CD4-positive, alpha-beta memory T cell (primary cell): ENCODE measurements at regions not wholly inside any gene's neighbourhood (a gene's known extent, or its start where the extent isn't known, plus 50 kb on each side); places are given as distances from the start of the nearest gene placed in this dataset.

Experiments
- CTCF ChIA-PET: fragments of 350-600 bp; sonication (Branson Sonifier 250); formaldehyde crosslinking; loops from one replicate; lab custom pipeline; 2021; ENCODE audit warnings: inconsistent platforms; ENCODE audit not compliant: partially characterized antibody; lab: Charles Lee
- POLR2A ChIA-PET: fragments of 350-600 bp; sonication (Branson Sonifier 250); formaldehyde crosslinking; loops from one replicate; lab custom pipeline; 2021; ENCODE audit not compliant: partially characterized antibody; lab: Charles Lee
- DNase-seq, 5 donors: peaks; one replicate each; pipeline versions ENCODE4 v3.0.0 to v3.0.0-alpha.2; 2020 to 2022; ENCODE audit warnings: mixed read lengths in 1 of 5
- H3K27ac ChIP-seq: one replicate; pipeline ENCODE4 v1.7.0; 2013; ENCODE audit warnings: low read depth, low read length
- H3K27me3 ChIP-seq: 2 replicates; pipeline ENCODE4 v1.7.0; 2013; ENCODE audit warnings: mild to moderate bottlenecking, low read length, moderate library complexity; ENCODE audit not compliant: insufficient read depth
- H3K36me3 ChIP-seq: 2 replicates; pipeline ENCODE4 v1.7.0; 2013; ENCODE audit warnings: mild to moderate bottlenecking, low read length, moderate library complexity; ENCODE audit not compliant: insufficient read depth
- H3K4me1 ChIP-seq: 2 replicates; pipeline ENCODE4 v1.7.0; 2013; ENCODE audit warnings: mild to moderate bottlenecking, low read length, moderate library complexity; ENCODE audit not compliant: insufficient read depth
- H3K4me3 ChIP-seq, 2 donors: one replicate each; pipeline ENCODE4 v1.7.0; 2013; ENCODE audit warnings: low read length in 2 of 2, mild to moderate bottlenecking in 1 of 2
- H3K9me3 ChIP-seq, 2 donors: one replicate each; pipeline ENCODE4 v1.7.0; 2013; ENCODE audit warnings: low read length in 2 of 2, control low read depth in 1 of 2; ENCODE audit not compliant: control insufficient read depth in 1 of 2
- H3K27ac Mint-ChIP-seq, 7 donors: one replicate each; pipeline ENCODE4 v1.8.0; 2020 to 2021; ENCODE audit warnings: mixed read lengths in 7 of 7, mild to moderate bottlenecking in 6 of 7, inconsistent platforms in 3 of 7, moderate library complexity in 3 of 7
- H3K27me3 Mint-ChIP-seq, 2 donors: one replicate each; pipeline ENCODE4 v1.8.0; 2020 to 2021; ENCODE audit warnings: mixed read lengths in 2 of 2
- H3K36me3 Mint-ChIP-seq, 2 donors: one replicate each; pipeline ENCODE4 v1.8.0; 2020 to 2021; ENCODE audit warnings: mixed read lengths in 2 of 2, inconsistent platforms in 1 of 2, mild to moderate bottlenecking in 1 of 2
- H3K4me1 Mint-ChIP-seq, 4 donors: one replicate each; pipeline ENCODE4 v1.8.0; 2020 to 2021; ENCODE audit warnings: mixed read lengths in 4 of 4, mild to moderate bottlenecking in 1 of 4
- H3K4me3 Mint-ChIP-seq, 8 donors: one replicate each; pipeline ENCODE4 v1.8.0; 2020 to 2021; ENCODE audit warnings: mixed read lengths in 8 of 8, mild to moderate bottlenecking in 7 of 8, moderate library complexity in 6 of 8, inconsistent platforms in 3 of 8
- H3K9me3 Mint-ChIP-seq, 8 donors: one replicate each; pipeline ENCODE4 v1.8.0; 2020 to 2021; ENCODE audit warnings: mixed read lengths in 8 of 8, mild to moderate bottlenecking in 5 of 8, inconsistent platforms in 3 of 8, moderate library complexity in 1 of 8
- intact Hi-C: fragments of 100-400 bp; cut with micrococcal nuclease; formaldehyde crosslinking; loops from one replicate; pipeline ENCODE4 v1.15.1; 2023

GRCh38 chr1:55309053-55309452, 93.9 kb upstream of the USP24 start:
- no peaks in the 10 kb centered on the region for H3K27me3 ChIP-seq
- no peaks in the 10 kb centered on the region for H3K36me3 Mint-ChIP-seq
- no peaks in the 10 kb centered on the region for H3K4me1 ChIP-seq
- H3K4me1 Mint-ChIP-seq, result no peaks in the 10 kb centered on the region
- H3K27ac ChIP-seq, result no peak overlapping the region
- POLR2A ChIA-PET, result no interaction called here
- DNase-seq, result no peak
- no peak overlapping the region for H3K27ac Mint-ChIP-seq
- no peaks in the 10 kb centered on the region for H3K36me3 ChIP-seq
- intact Hi-C loops, result no loop called here
- no peak overlapping the region for H3K4me3 Mint-ChIP-seq
- CTCF ChIA-PET, result no interaction called here
- no peaks in the 10 kb centered on the region for H3K9me3 Mint-ChIP-seq
- no peaks in the 10 kb centered on the region for H3K9me3 ChIP-seq
- no peak overlapping the region for H3K4me3 ChIP-seq
- peaks cover 1 to 16% of the 10 kb centered on the region in 2 donors for H3K27me3 Mint-ChIP-seq

- no peaks in the 10 kb centered on the region for H3K9me3 Mint-ChIP-seq
- H3K9me3 ChIP-seq, result no peaks in the 10 kb centered on the region
- ChIA-PET CTCF (no interaction called here), POLR2A (no interaction called here)
- H3K4me3 Mint-ChIP-seq, result no peak overlapping the region
- no peaks in the 10 kb centered on the region for H3K27me3 ChIP-seq
- no peak overlapping the region for H3K4me3 ChIP-seq
- H3K27me3 Mint-ChIP-seq, result peaks cover 1 to 16% of the 10 kb centered on the region in 2 donors
- no peak overlapping the region for H3K27ac Mint-ChIP-seq
- H3K4me1 Mint-ChIP-seq, result no peaks in the 10 kb centered on the region
- no peak overlapping the region for H3K27ac ChIP-seq
- H3K36me3 ChIP-seq, result no peaks in the 10 kb centered on the region
- H3K4me1 ChIP-seq, result no peaks in the 10 kb centered on the region
- DNase-seq, result no peak
- intact Hi-C loops, result no loop called here
- no peaks in the 10 kb centered on the region for H3K36me3 Mint-ChIP-seq
Measured at GRCh38 chr1:55305735-55306134, 90.6 kb upstream of the USP24 start.

GRCh38 chr1:55304229-55304740, 89.1 kb upstream of the USP24 start:
- ChIA-PET CTCF (no interaction called here), POLR2A (no interaction called here)
- H3K4me3 ChIP-seq, result no peak overlapping the region
- H3K36me3 ChIP-seq, result no peaks in the 10 kb centered on the region
- DNase-seq, result no peak
- Mint-ChIP-seq H3K27me3 (peaks cover 1 to 17% of the 10 kb centered on the region in 2 donors), H3K4me3 (no peak overlapping the region), H3K4me1 (no peaks in the 10 kb centered on the region), H3K27ac (no peak overlapping the region), H3K36me3 (no peaks in the 10 kb centered on the region), H3K9me3 (no peaks in the 10 kb centered on the region)
- H3K9me3 ChIP-seq, result no peaks in the 10 kb centered on the region
- no peaks in the 10 kb centered on the region for H3K4me1 ChIP-seq
- no peaks in the 10 kb centered on the region for H3K27me3 ChIP-seq
- intact Hi-C loops, result no loop called here
- H3K27ac ChIP-seq, result no peak overlapping the region

- no peaks in the 10 kb centered on the region for H3K36me3 ChIP-seq
- H3K9me3 ChIP-seq, result no peaks in the 10 kb centered on the region
- no peak overlapping the region for H3K27ac Mint-ChIP-seq
- no peak overlapping the region for H3K4me3 Mint-ChIP-seq
- DNase-seq, result no peak
- no peak overlapping the region for H3K27ac ChIP-seq
- ChIA-PET CTCF (no interaction called here), POLR2A (no interaction called here)
- no peaks in the 10 kb centered on the region for H3K27me3 ChIP-seq
- intact Hi-C loops, result no loop called here
- H3K4me1 ChIP-seq, result no peaks in the 10 kb centered on the region
- H3K4me3 ChIP-seq, result no peak overlapping the region
- H3K4me1 Mint-ChIP-seq, result no peaks in the 10 kb centered on the region
- peaks cover 0 to 17% of the 10 kb centered on the region in 2 donors for H3K27me3 Mint-ChIP-seq
- H3K36me3 Mint-ChIP-seq, result no peaks in the 10 kb centered on the region
- H3K9me3 Mint-ChIP-seq, result peaks cover 0 to 3% (median 0%) of the 10 kb centered on the region in 8 donors
Measured at GRCh38 chr1:55302972-55303371, 87.8 kb upstream of the USP24 start.

GRCh38 chr1:55301912-55302311, 86.7 kb upstream of the USP24 start:
- no peaks in the 10 kb centered on the region for H3K4me1 Mint-ChIP-seq
- no peak for DNase-seq
- POLR2A ChIA-PET, result no interaction called here
- H3K9me3 ChIP-seq, result no peaks in the 10 kb centered on the region
- peaks cover 0 to 13% of the 10 kb centered on the region in 2 donors for H3K27me3 Mint-ChIP-seq
- H3K36me3 Mint-ChIP-seq, result no peaks in the 10 kb centered on the region
- H3K4me3 Mint-ChIP-seq, result no peak overlapping the region
- no peak overlapping the region for H3K27ac Mint-ChIP-seq
- no peaks in the 10 kb centered on the region for H3K36me3 ChIP-seq
- no peak overlapping the region for H3K4me3 ChIP-seq
- no peaks in the 10 kb centered on the region for H3K27me3 ChIP-seq
- no peaks in the 10 kb centered on the region for H3K4me1 ChIP-seq
- intact Hi-C loops, result no loop called here
- H3K27ac ChIP-seq, result no peak overlapping the region
- H3K9me3 Mint-ChIP-seq, result peaks cover 0 to 3% (median 0%) of the 10 kb centered on the region in 8 donors
- CTCF ChIA-PET, result no interaction called here

- Mint-ChIP-seq H3K4me3 (no peak overlapping the region), H3K9me3 (peaks cover 0 to 4% (median 1%) of the 10 kb centered on the region in 8 donors), H3K36me3 (no peaks in the 10 kb centered on the region), H3K27me3 (peaks cover 0 to 13% of the 10 kb centered on the region in 2 donors), H3K27ac (no peak overlapping the region), H3K4me1 (no peaks in the 10 kb centered on the region)
- CTCF ChIA-PET, result no interaction called here
- DNase-seq, result no peak
- Histone ChIP-seq H3K4me3 (no peak overlapping the region), H3K36me3 (no peaks in the 10 kb centered on the region), H3K27ac (no peak overlapping the region), H3K27me3 (no peaks in the 10 kb centered on the region), H3K4me1 (no peaks in the 10 kb centered on the region), H3K9me3 (no peaks in the 10 kb centered on the region)
- POLR2A ChIA-PET, result no interaction called here
- intact Hi-C loops, result no loop called here
Measured at GRCh38 chr1:55300975-55301374, 85.8 kb upstream of the USP24 start.

- H3K4me3 Mint-ChIP-seq, result no peak overlapping the region
- Histone ChIP-seq H3K4me1 (no peaks in the 10 kb centered on the region), H3K27ac (no peak overlapping the region), H3K9me3 (no peaks in the 10 kb centered on the region), H3K4me3 (no peak overlapping the region), H3K36me3 (no peaks in the 10 kb centered on the region), H3K27me3 (no peaks in the 10 kb centered on the region)
- peaks cover 0 to 18% (median 7%) of the 10 kb centered on the region in 8 donors for H3K9me3 Mint-ChIP-seq
- POLR2A ChIA-PET, result no interaction called here
- no peaks in the 10 kb centered on the region for H3K4me1 Mint-ChIP-seq
- intact Hi-C loops, result no loop called here
- H3K36me3 Mint-ChIP-seq, result no peaks in the 10 kb centered on the region
- no peak for DNase-seq
- H3K27me3 Mint-ChIP-seq, result peaks cover 2 to 24% of the 10 kb centered on the region in 2 donors
- CTCF ChIA-PET, result no interaction called here
- H3K27ac Mint-ChIP-seq, result no peak overlapping the region
Measured at GRCh38 chr1:55298167-55298894, 83.2 kb upstream of the USP24 start.
